GM19455 (cell line): ENCODE measurements at regions not wholly inside any gene's neighbourhood (a gene's known extent, or its start where the extent isn't known, plus 50 kb on each side); places are given as distances from the start of the nearest gene placed in this dataset.
"Not testable (repeated sequence)": the region's sequence is repeated elsewhere in the genome, so short reads cannot be mapped to it uniquely, and the experiment has no call there.

Experiments
- ATAC-seq: cut with Tn5 transposase; IDR thresholded peaks from one replicate; pipeline ENCODE4 v1.9.1; 2021; ENCODE audit not compliant: unreplicated experiment

- ATAC-seq, result no peak
These were observed 172.3 kb downstream of the AKAIN1 start for GRCh38 chr18:5024741-5025140.

- ATAC-seq, result no peak
These were observed 175.5 kb downstream of the AKAIN1 start for GRCh38 chr18:5021558-5021957.

DNA sequence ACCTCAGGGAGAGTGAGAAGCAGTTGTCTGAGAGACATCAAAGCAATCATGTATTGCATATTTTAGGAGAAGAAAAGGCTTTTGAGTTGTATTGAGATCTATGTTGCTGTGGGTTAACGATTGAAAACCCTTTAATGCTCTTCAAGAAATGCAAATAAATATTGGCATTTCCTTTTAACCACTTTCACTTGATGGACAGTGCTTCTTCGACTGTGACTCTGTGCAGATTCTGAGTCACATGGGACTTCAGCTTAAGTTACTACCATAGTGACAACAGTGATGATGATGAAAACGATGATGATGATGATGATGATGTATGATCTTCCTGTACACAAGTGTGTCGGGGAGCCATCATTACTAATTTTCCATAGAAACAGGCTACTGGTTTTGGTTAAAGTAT, 181.8 kb downstream of the AKAIN1 start:
- ATAC-seq, result no peak

GRCh38 chr18:5004031-5004820, 192.8 kb downstream of the AKAIN1 start:
- ATAC-seq, result not testable (repeated sequence)

DNA sequence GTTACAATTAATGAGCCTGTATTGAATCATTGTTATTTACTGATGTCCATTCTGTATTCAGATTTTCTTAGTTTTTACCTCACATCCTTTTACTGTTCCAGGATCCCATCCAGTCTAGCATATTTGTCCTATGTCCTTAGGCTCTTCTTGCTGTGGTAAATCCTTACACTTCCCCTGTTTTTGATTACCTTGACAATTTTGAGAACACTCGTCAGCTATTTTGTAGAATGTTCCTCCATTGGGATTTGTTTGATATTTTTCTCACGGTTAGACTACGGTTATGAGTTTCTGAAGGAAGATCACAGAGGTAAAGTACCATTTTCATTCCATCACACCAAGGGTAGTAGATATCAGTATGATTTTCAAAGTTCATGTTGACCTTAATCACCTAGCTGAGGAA, 202.3 kb downstream of the AKAIN1 start:
- no peak for ATAC-seq

- no peak for ATAC-seq
These were observed 209.3 kb downstream of the AKAIN1 start for GRCh38 chr18:4987452-4988405.

DNA sequence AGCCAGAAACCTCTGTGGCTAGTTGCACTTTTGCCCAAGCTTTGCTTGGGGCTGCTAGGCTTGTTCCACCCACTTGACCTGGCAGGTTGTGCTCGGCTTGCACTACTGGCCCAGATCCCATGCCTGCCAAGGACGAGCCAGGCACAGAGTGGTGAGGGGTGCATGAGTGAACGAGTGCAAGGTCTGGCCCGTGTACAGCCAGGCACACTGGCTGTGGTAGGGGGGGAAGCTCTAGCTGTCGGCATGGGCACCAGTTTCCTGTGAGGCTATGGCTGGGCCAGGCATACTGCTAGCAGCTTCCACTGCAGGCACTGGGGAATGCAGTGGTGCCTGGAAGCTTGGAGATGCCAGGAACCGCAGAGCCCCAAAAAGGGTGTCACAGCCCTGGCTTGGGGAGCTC, 210.4 kb downstream of the AKAIN1 start:
- ATAC-seq, result no peak

DNA sequence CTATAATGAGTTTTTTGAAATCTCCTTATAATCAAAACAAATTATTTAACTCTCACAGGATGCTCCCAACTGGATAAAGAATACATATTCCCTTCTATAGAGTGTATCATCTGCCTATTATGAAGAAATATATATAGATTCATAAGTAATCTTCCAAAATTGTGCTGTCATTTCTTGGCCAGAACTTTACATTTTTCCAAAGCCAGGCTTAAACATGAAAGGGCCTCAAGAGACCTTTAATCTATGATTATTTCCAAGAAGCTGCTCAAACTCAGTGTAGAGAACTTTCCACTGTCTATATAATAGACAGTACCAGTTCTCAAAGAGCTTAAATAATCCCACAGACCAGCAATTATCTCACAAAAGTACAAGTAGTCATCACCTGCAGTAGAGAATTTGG, 211.0 kb downstream of the AKAIN1 start:
- no peak for ATAC-seq

DNA sequence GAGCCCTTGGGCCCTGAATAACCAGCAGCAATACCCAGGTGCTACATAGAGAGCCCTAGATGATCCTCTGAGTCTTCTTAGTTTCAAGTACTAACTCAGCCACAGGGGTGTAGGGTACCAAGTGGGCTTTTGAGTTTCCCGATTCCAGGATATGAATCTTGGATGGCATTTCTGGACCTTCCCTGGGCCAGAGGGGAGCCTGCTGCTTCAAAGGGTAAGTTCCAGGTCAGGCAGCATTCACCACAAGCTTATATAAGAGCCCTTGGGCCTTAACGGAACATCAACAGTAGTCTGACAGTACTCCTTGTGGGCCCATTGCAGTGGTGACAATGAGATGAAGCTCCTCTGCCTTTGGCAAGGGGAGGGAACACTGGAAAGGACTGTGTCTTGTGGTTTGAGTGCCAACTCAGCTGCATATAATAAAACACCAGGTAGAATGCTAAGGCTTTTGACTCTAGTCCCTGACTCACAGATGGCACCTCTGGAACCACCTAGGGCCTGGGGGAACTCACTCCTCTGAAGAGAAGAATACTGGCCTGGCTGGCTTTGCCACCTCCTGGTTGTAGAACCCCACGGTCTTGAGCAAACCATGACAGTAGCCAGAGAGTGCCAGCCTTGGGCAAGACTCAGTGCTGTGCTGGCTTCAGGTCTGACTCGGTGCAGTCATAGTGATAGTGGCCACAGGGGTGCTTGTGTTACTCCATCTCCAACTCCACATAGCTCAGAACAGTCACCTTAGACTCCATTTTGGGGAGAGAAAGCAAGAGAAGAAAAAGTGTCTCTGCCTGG, 235.7 kb downstream of the AKAIN1 start:
- ATAC-seq, result no peak

- no peak for ATAC-seq
These were observed 236.5 kb downstream of the AKAIN1 start for GRCh38 chr18:4960578-4960977.

GRCh38 chr18:4931209-4931608, 265.8 kb downstream of the AKAIN1 start:
- no peak for ATAC-seq

GRCh38 chr18:4921548-4921947, 275.5 kb downstream of the AKAIN1 start:
- ATAC-seq, result no peak

GRCh38 chr18:4917509-4917908, 279.5 kb downstream of the AKAIN1 start:
- ATAC-seq, result not testable (repeated sequence)

- no peak for ATAC-seq
These were observed 288.7 kb downstream of the AKAIN1 start for GRCh38 chr18:4908328-4908727.

GRCh38 chr18:4906856-4907255, 290.2 kb downstream of the AKAIN1 start:
- no peak for ATAC-seq

- no peak for ATAC-seq
These were observed 308.6 kb downstream of the AKAIN1 start for GRCh38 chr18:4888251-4889040.

DNA sequence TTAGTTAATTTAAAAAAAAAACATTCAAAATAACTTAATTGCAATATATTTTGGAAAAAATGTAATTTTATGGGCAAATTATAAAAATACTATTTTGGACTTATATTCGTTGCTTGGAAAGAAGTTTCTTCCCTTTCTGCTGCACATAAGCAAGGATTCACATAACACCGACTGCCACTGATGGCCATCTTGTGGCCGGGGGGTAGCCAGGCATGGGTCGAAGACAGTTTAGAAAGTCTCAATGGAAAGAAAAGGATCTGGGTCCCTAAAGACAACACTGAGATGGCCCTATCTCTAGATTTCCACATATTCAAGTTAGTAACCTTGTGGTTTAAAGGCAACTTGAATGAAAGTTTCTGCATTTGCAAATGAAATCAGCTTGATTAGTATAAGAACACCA, 318.6 kb downstream of the AKAIN1 start:
- no peak for ATAC-seq

DNA sequence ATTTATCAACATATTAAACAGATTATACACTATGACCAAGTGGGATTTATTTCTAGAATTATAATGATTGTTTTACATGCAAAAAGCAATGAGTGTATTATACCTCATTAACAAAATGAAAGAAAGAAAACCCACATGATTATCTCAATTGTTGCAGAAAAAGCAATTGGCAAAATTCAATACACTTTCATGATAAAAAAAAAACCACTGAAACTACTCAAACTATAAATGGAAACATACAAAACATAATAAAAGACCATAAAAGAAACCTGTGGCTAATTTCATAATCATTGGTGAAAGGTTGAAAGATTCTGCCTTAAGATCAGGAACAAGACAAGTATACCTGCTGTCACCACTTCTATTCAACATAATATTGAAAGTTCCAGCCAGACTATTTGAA, 325.9 kb downstream of the AKAIN1 start:
- no peak for ATAC-seq

DNA sequence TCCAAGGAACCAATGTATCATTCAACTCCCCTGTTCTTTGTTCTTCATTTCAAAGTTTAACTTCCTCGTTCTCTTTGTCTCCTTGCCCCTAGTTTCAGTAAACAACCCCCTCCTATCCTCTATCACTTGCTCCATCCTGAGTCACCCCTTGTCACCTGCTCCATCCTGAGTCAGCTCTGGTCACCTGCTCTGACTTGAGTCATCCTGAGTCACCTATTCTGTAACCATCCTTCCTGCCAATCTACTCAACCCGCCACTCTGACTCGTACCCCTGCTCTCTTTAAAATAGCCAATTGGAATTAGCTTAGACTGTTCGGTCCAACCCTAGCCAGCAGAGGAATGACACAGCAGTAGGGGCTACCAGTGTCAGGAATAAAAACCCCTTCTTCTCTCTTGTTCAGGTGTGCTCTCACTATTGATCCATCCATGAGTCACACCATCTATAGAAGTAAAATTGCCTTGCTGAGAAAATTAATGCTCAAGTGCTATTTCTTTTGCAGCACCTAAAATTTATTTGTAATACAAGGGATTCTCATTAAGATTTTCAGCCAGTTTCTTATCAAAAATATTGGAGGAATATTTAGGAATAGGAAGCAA, 326.8 kb downstream of the AKAIN1 start:
- ATAC-seq, result no peak

- no peak for ATAC-seq
These were observed 327.9 kb downstream of the AKAIN1 start for GRCh38 chr18:4869155-4869554.
